NCI-H1092 treated with DMSO at 0.1 percent for 48 hours (cell line): ENCODE measurements at regions not wholly inside any gene's neighbourhood (a gene's known extent, or its start where the extent isn't known, plus 50 kb on each side); places are given as distances from the start of the nearest gene placed in this dataset.

ENCODE experiments used
- DNase-seq: peaks from one replicate; lab custom pipeline; 2025; lab: John Stamatoyannopoulos, UW

DNA sequence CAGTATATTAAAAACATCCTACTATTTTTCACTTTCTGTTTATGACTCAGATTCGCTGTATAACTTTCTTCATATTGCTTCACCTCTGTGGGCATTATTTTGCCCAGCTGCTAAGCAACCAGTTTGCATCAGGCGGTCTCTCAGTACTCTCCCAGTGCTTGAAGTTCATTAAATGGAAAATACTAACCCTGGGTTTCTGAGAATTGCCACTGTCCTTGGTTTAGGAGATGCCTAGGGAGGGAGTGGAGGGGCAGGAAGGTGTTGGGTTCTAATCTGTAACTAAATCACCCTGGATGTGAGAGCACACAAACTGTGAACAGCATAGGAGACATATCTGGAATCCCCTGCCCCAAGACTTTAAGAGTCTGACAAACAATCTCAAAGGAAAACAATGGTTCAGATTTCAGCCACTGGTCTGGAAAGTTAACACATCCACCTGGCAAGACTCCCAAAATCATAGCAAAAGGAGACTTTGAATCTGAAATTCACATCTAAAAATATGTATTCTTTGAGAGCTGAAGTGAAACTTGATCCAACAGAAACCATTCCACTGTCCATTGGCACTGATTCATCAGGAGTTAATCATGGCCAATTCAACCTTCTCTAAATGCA, 540.0 kb downstream of the SOX6 start:
- DNase-seq: no peak

GRCh38 chr11:15817001-15817400, 539.3 kb downstream of the SOX6 start:
- DNase-seq: no peak

- DNase-seq: no peak
Measured at GRCh38 chr11:15818132-15818842, 538.1 kb downstream of the SOX6 start.

DNA sequence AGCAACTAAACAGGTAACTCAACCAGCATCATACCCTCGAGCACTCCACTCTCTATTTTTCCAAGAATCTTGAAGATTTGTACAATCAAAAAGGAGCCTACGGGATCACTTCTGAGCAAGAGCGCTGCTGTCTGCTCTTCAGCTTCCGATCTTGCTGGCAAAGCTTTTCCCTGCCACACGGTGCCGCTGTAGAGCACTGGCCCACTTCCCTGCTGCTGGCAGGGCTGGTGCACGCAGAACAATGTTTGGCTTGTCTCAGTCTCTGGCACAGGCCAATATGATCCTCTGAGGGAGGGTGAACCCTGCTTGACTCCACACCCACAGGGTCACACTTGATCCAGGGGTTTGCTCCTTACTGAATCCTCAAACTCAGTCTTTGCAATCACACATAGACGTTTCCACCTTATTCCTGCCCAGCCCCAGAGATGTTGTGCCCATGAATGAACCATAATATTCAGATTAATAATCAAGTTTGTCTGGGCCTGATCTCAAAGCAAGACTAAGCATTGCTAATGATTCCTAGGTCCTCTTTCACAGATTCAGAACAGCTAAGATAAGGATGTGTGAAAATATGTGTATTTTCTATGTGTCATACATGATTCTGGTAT, 536.6 kb downstream of the SOX6 start:
- DNase-seq: no peak

DNA sequence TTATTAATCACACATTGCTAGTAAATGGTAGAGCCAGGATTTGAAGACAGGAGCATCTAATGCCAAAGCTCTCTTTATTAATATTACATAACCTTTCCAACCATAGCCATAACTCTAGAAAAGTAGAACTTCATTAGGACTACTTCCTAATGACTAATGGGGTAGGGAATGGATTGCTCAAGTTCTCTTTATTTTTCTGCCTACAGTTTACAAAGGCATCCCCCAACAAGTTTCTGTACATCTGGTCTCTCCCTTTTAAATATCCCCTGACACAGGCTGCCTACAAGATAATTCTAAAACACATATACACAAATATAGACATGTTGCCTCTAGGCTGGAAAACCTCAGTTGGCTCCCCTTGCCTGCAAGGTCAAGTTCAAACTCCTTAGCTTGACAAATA, 534.9 kb downstream of the SOX6 start:
- no peak for DNase-seq

DNA sequence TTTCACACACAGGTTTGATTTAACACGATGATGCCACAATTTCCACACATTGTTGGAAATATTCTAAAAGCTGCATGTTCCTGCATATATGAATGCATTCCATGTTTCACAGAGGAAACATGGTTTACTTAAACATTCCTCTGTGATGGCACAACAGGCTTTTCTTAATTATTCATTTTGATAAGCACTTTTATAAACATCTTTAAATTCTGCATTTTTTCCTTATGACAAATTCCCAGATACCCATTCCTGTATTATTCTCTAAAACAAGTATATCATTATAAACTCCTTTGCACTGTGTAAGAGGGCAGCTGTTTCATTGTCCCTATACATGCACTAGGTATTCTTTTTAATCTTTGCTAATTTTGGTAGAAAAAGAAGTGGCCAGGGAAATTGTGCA, 532.3 kb downstream of the SOX6 start:
- DNase-seq: no peak

- no peak for DNase-seq
Measured at GRCh38 chr11:15825976-15826650, 530.2 kb downstream of the SOX6 start.

- DNase-seq: peak; percentile 46
Measured at GRCh38 chr11:15826826-15827225, 529.5 kb downstream of the SOX6 start.

- no peak for DNase-seq
Measured at GRCh38 chr11:15828215-15828853, 528.0 kb downstream of the SOX6 start.

DNA sequence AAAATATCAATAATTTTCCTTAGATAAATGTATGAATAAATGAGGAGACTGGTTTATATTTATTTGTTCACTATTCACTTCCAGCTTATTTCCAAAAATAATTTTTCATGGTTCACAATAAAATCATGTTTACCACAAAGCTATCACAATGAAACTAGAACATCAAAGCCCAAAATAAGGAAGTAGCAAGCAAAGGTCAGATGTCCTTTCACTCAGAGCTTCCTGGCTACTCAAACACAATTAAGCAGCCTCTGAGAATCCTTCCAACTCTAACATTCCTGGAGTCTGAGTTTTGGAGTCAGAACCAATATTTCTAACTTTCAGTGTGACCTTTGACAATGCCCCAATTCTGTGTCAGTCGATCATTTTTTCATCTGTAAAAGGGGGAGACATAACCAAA, 527.0 kb downstream of the SOX6 start:
- DNase-seq: no peak

- DNase-seq: no peak
Measured at GRCh38 chr11:15830741-15831428, 525.5 kb downstream of the SOX6 start.

GRCh38 chr11:15835788-15836411, 520.4 kb downstream of the SOX6 start:
- DNase-seq: no peak

DNA sequence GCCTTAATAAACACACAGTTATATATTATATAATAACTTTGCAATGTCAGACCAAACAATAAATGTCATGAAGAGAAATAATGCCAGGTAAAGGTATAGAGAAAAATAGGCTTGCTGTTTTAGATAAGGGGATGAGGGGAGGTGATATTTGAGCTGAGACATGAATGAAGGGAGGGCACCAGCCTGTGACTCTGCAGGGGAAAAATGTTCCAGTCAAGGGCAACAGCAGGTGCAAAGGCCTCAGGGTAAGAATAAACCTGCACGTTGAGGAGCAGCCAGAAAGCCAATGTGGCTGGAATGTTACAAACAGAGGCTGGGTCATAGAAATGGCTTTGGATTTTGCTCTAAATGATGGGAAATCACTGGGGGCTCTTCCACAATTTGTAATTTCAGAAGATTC, 519.6 kb downstream of the SOX6 start:
- no peak for DNase-seq

- DNase-seq: no peak
Measured at GRCh38 chr11:15837901-15838489, 518.4 kb downstream of the SOX6 start.

DNA sequence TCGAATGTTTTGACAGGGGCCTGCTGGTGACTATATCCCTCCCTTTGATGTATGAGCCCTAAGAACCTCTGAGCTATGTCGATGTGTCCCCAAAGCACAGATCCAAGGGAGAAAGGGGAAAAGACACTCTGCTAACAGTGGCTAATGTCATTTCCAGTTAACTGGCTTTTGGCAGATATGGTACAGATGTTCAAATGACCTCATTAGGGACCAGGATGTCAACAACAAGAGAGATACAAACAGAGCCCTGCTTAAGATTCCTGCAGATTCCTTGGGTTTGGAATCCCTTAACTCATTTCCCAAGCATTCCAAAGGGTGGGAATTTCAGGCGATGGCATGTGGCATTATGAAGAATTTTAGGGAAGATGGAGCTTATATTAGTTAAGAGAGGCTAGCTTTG, 517.3 kb downstream of the SOX6 start:
- DNase-seq: no peak

GRCh38 chr11:15840966-15841365, 515.4 kb downstream of the SOX6 start:
- no peak for DNase-seq

- DNase-seq: no peak
Measured at GRCh38 chr11:15841931-15842740, 514.2 kb downstream of the SOX6 start.

GRCh38 chr11:15843309-15843872, 513.0 kb downstream of the SOX6 start:
- peak; percentile 84 for DNase-seq

DNA sequence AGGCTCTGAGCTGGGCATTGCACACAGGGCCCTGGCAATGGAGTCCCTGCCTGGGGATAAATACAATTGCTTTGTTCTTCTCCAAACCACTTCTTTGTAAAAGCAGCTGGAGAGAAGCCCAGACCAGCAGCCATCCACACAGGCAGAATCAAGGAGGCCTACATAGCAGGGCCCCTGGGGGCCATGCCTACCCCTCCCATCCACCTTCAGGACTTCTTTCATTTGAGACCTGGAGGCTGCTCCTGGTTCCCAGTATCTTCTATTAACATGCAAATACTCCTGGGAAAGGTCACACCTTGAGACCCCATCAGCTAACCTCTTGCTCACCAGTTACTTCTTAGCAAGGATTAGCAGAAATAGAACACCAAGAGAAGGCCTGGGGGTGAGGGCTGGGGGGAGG, 511.1 kb downstream of the SOX6 start:
- DNase-seq: peak; percentile 50

DNA sequence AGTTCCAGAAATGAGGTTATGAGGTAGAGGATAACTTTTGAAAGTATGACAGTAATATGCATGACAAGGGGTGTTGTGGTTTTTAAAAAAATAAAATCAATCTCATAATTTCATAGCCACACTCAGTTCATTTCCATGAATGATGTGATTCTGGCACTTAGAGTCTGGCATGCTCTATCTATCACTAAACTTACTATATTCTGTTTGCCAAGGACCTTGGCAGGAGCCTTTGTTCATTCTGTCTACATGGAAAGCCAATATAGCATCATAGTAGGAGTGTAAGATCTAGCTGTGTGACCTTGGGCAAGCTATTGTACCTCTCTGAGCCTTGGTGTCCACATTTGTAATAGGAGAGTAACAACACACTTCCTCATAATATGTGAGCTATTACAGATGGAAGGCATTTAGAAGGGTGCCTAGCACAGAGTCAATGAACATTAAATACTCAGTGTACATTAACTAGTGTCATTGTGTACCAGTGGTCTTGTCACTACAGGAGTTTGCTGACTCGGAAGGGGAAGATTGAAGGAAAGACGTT, 507.6 kb downstream of the SOX6 start:
- DNase-seq: no peak
